Activated CD8-positive, alpha-beta T cell treated with anti-CD3 and anti-CD28 coated beads, Interleukin-2, amount 10 ng/mL, durations not matched to agents 7 days and 5 days (primary cell): ENCODE measurements at regions not wholly inside any gene's neighbourhood (a gene's known extent, or its start where the extent isn't known, plus 50 kb on each side); places are given as distances from the start of the nearest gene placed in this dataset.

Source experiments
- ATAC-seq: fragments of 150-1000 bp; cut with Tn5 transposase; one replicate; pipeline ENCODE4 v1.10.0; 2021; ENCODE audit warnings: moderate library complexity
- CTCF ChIA-PET: fragments of 350-600 bp; sonication (Branson Sonifier 250); formaldehyde crosslinking; loops from one replicate; lab custom pipeline; 2021; ENCODE audit warnings: antibody characterized with exemption; lab: Charles Lee
- POLR2A ChIA-PET: fragments of 350-600 bp; sonication (Branson Sonifier 250); formaldehyde crosslinking; loops from one replicate; lab custom pipeline; 2021; ENCODE audit warnings: antibody characterized with exemption; lab: Charles Lee
- DNase-seq: peaks from one replicate; pipeline ENCODE4 v3.0.0-alpha.2; 2020
- H3K27ac Mint-ChIP-seq: one replicate; pipeline ENCODE4 v1.8.0; 2021; ENCODE audit warnings: mild to moderate bottlenecking, mixed read lengths
- H3K27me3 Mint-ChIP-seq: one replicate; pipeline ENCODE4 v1.8.0; 2021; ENCODE audit warnings: low read depth, mixed read lengths
- H3K36me3 Mint-ChIP-seq: one replicate; pipeline ENCODE4 v1.8.0; 2021; ENCODE audit warnings: low read depth, mixed read lengths
- H3K4me1 Mint-ChIP-seq: one replicate; pipeline ENCODE4 v1.8.0; 2021; ENCODE audit warnings: low read depth, mixed read lengths
- H3K4me3 Mint-ChIP-seq: one replicate; pipeline ENCODE4 v1.8.0; 2021; ENCODE audit warnings: mild to moderate bottlenecking, mixed read lengths
- H3K9me3 Mint-ChIP-seq: one replicate; pipeline ENCODE4 v1.8.0; 2022; ENCODE audit warnings: mixed read lengths; ENCODE audit not compliant: insufficient read depth

- Mint-ChIP-seq H3K36me3 (no peaks in the 10 kb centered on the region), H3K27ac (no peak overlapping the region), H3K27me3 (no peaks in the 10 kb centered on the region), H3K4me1 (no peaks in the 10 kb centered on the region), H3K9me3 (no peaks in the 10 kb centered on the region), H3K4me3 (no peak overlapping the region)
- ATAC-seq (no peak), DNase-seq (no peak)
- POLR2A ChIA-PET: interaction anchor here (0.7 kb wide), 1 partner anchor 826 kb away, joined by 3 read pairs; no protein-coding TSS in a partner anchor
- CTCF ChIA-PET: no interaction called here
Measured at GRCh38 chr3:3639078-3639477, 160.2 kb upstream of the LRRN1 start.

GRCh38 chr3:3636815-3637214, 162.4 kb upstream of the LRRN1 start:
- ChIA-PET POLR2A (no interaction called here), CTCF (no interaction called here)
- Mint-ChIP-seq H3K36me3 (no peaks in the 10 kb centered on the region), H3K4me3 (no peak overlapping the region), H3K9me3 (no peaks in the 10 kb centered on the region), H3K4me1 (no peaks in the 10 kb centered on the region), H3K27ac (no peak overlapping the region), H3K27me3 (no peaks in the 10 kb centered on the region)
- no peak for DNase-seq
- ATAC-seq: no peak

DNA sequence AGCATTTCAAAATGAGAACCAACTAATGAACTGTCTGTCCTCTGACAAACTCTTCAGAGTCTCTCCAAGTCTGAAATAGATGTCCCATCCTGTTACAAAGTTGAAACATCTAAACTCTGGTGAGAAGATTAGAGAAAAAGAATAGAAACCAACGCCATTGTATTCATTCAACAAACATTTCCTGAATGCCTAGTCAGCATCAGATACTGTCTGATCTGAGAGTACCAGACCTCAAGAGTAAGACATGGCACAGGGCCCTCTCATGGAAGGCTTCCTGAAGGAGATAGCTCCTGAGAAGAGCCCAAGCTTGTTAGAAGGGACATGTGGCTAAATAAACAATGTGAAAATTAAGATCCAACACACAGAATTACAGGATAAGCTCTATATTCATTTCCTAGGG, 164.1 kb upstream of the LRRN1 start:
- H3K4me3 Mint-ChIP-seq: no peak overlapping the region
- H3K9me3 Mint-ChIP-seq: no peaks in the 10 kb centered on the region
- CTCF ChIA-PET: no interaction called here
- H3K36me3 Mint-ChIP-seq: no peaks in the 10 kb centered on the region
- no peaks in the 10 kb centered on the region for H3K4me1 Mint-ChIP-seq
- DNase-seq (no peak), ATAC-seq (no peak)
- POLR2A ChIA-PET: no interaction called here
- no peaks in the 10 kb centered on the region for H3K27me3 Mint-ChIP-seq
- no peak overlapping the region for H3K27ac Mint-ChIP-seq

- H3K27ac Mint-ChIP-seq: no peak overlapping the region
- H3K4me3 Mint-ChIP-seq: no peak overlapping the region
- H3K36me3 Mint-ChIP-seq: no peaks in the 10 kb centered on the region
- H3K9me3 Mint-ChIP-seq: no peaks in the 10 kb centered on the region
- no peak for ATAC-seq
- H3K4me1 Mint-ChIP-seq: no peaks in the 10 kb centered on the region
- ChIA-PET POLR2A (no interaction called here), CTCF (no interaction called here)
- DNase-seq: no peak
- no peaks in the 10 kb centered on the region for H3K27me3 Mint-ChIP-seq
Measured at GRCh38 chr3:3634326-3634725, 164.9 kb upstream of the LRRN1 start.

DNA sequence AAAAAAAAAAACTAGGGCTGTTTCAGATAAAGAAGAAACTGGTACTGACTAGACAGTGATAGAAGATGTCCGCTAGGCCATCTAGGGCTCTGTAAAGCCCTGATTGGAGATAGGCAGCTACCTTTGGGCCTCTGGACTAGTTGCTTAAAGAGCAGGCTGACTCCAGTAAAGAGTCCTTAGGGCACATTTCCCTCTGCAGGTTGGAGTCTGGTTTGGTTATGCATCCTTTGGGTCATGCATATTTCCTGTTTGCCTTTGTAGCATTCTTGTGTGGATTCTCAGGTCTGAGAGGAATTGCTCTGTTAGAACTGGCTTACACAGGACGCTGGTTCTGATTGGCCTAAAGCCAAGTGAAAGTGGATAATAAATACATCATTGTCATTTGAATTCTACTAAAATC, 165.5 kb upstream of the LRRN1 start:
- ATAC-seq (no peak), DNase-seq (no peak)
- Mint-ChIP-seq H3K4me1 (no peaks in the 10 kb centered on the region), H3K27ac (no peak overlapping the region), H3K4me3 (no peak overlapping the region), H3K9me3 (no peaks in the 10 kb centered on the region), H3K27me3 (no peaks in the 10 kb centered on the region), H3K36me3 (no peaks in the 10 kb centered on the region)
- ChIA-PET POLR2A (no interaction called here), CTCF (no interaction called here)

DNA sequence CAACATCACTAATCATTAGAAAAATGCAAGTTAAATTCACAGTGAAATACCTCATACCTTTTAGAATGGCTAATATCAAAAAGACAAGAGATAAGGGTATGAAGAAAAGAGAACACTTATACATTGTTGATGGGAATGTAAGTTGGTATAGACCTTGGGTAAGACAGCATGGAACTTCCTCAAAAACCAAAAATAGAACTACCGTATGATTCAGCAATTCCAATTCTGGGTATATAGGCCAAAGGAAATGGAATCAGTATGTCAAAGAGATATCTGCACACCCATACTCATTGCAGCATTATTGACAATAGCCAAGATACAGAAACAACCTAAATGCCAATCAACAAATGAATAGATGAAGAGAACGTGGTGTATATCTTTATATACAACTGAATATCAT, 166.8 kb upstream of the LRRN1 start:
- H3K27me3 Mint-ChIP-seq: no peaks in the 10 kb centered on the region
- H3K27ac Mint-ChIP-seq: no peak overlapping the region
- H3K36me3 Mint-ChIP-seq: no peaks in the 10 kb centered on the region
- no peak for ATAC-seq
- ChIA-PET POLR2A (no interaction called here), CTCF (no interaction called here)
- DNase-seq: no peak
- no peaks in the 10 kb centered on the region for H3K9me3 Mint-ChIP-seq
- H3K4me1 Mint-ChIP-seq: no peaks in the 10 kb centered on the region
- no peak overlapping the region for H3K4me3 Mint-ChIP-seq

DNA sequence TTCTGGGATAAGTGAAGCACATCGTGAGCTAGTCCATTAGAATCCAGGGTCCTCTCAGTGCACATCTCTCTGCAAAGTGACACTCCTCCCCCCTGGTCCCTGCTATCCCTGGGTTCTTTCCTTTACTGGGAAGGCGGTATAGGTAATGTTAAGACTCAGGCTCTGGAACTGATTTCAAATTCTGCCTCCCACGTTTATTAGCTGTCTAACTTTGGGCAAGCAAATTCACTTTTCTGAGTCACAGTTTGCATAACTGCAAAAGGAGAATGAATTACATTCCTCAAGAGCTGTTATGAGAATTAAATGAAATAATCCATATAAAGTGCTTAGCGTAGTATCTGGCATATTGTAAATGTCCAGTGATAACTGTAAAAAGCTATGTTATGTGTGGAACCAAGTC, 168.1 kb upstream of the LRRN1 start:
- H3K4me1 Mint-ChIP-seq: no peaks in the 10 kb centered on the region
- ChIA-PET CTCF (no interaction called here), POLR2A (no interaction called here)
- H3K9me3 Mint-ChIP-seq: no peaks in the 10 kb centered on the region
- no peak overlapping the region for H3K4me3 Mint-ChIP-seq
- no peaks in the 10 kb centered on the region for H3K36me3 Mint-ChIP-seq
- DNase-seq (no peak), ATAC-seq (no peak)
- H3K27ac Mint-ChIP-seq: no peak overlapping the region
- no peaks in the 10 kb centered on the region for H3K27me3 Mint-ChIP-seq

DNA sequence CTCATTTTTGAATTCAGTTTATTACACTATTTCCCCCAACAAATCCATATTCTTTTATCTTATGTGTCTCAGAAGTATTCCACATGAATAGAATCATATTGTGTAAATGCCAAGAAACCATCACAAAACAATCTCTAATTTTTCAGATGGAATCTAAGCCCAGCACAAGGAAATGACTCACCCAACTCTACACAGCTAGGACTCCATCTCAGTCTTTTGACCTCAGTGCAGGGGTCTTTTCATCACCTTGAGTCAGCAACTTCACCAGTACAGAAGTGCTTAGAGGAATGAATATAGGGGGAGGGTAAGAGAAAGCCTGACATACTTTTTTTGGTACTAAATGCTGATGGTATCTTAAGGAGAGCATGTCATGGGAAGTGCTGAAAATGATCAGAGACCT, 169.3 kb upstream of the LRRN1 start:
- Mint-ChIP-seq H3K4me1 (no peaks in the 10 kb centered on the region), H3K36me3 (no peaks in the 10 kb centered on the region), H3K9me3 (no peaks in the 10 kb centered on the region), H3K4me3 (no peak overlapping the region), H3K27ac (no peak overlapping the region), H3K27me3 (no peaks in the 10 kb centered on the region)
- no peak for DNase-seq
- ChIA-PET POLR2A (no interaction called here), CTCF (no interaction called here)
- ATAC-seq: no peak

DNA sequence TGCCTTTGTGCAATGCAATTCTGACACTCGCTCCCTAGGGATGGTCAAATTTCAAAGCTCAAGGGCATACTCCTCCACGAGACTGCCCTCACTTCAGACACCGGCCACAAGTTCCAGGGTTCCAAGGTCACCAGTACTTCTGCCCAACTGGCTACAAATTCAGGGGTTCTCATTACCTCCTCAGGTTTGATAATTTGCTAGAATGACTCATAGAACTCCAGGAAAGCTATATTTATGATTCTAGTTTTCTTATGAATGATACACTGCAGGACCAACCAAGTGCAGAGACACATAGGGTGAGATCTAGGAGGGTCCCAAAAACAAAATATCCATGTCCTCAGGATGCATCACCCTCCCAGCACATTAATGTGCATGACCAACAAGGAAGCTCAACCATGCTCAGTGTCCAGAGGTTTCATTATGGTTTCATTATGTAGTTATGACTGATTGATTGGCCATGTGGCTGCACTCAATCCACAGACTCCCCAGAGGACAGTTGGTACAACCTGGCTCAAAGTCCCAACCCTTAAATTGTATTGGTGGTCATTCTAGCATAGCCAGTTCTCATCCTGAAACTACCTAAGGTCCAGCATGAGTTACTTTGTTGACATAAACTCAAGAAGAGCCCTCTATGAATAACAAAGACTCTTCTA, 170.4 kb upstream of the LRRN1 start:
- no peak overlapping the region for H3K4me3 Mint-ChIP-seq

DNA sequence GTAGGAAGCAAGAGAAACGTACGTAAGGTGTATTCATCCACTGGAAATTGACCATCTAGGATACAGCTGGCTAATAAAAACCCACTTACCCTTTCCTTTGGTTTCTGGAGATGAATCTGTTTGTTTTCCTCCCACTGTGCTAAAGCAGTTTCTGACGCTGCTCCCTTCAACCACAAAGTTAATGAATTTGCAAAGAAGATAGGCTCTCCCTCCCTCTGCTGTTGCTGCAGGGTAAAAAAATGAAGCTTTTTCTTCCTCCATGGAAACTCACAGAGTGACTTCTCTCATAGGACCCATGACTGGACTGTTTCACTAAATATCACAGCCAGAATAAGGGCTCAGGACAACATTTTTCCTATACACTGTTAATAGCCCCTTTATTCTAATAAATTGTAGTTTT, 172.1 kb upstream of the LRRN1 start:
- no peak overlapping the region for H3K27ac Mint-ChIP-seq
- ATAC-seq (no peak), DNase-seq (no peak)
- POLR2A ChIA-PET: no interaction called here
- no peaks in the 10 kb centered on the region for H3K36me3 Mint-ChIP-seq
- CTCF ChIA-PET: no interaction called here
- H3K4me3 Mint-ChIP-seq: no peak overlapping the region
- H3K27me3 Mint-ChIP-seq: no peaks in the 10 kb centered on the region
- H3K9me3 Mint-ChIP-seq: no peaks in the 10 kb centered on the region
- H3K4me1 Mint-ChIP-seq: no peaks in the 10 kb centered on the region

More for the DNA sequence above, 170.4 kb upstream of the LRRN1 start:
- ATAC-seq (no peak), DNase-seq (no peak)
- ChIA-PET CTCF (no interaction called here), POLR2A (no interaction called here)
- no peak overlapping the region for H3K27ac Mint-ChIP-seq
- H3K36me3 Mint-ChIP-seq: no peaks in the 10 kb centered on the region
- no peaks in the 10 kb centered on the region for H3K9me3 Mint-ChIP-seq
- H3K4me1 Mint-ChIP-seq: no peaks in the 10 kb centered on the region
- H3K27me3 Mint-ChIP-seq: no peaks in the 10 kb centered on the region

GRCh38 chr3:3625544-3626271, 173.5 kb upstream of the LRRN1 start:
- Mint-ChIP-seq H3K27me3 (no peaks in the 10 kb centered on the region), H3K4me1 (no peaks in the 10 kb centered on the region), H3K36me3 (no peaks in the 10 kb centered on the region), H3K9me3 (no peaks in the 10 kb centered on the region), H3K4me3 (no peak overlapping the region), H3K27ac (no peak overlapping the region)
- ChIA-PET CTCF (no interaction called here), POLR2A (no interaction called here)
- DNase-seq: no peak
- ATAC-seq: no peak

- Mint-ChIP-seq H3K27ac (no peak overlapping the region), H3K9me3 (no peaks in the 10 kb centered on the region), H3K36me3 (no peaks in the 10 kb centered on the region), H3K27me3 (no peaks in the 10 kb centered on the region), H3K4me1 (no peaks in the 10 kb centered on the region), H3K4me3 (no peak overlapping the region)
- ATAC-seq (no peak), DNase-seq (no peak)
- ChIA-PET POLR2A (no interaction called here), CTCF (no interaction called here)
Measured at GRCh38 chr3:3619815-3620214, 179.4 kb upstream of the LRRN1 start.
